Kidney tubule cell (primary cell): ENCODE measurements at regions not wholly inside any gene's neighbourhood (a gene's known extent, or its start where the extent isn't known, plus 50 kb on each side); places are given as distances from the start of the nearest gene placed in this dataset.
"Not testable (repeated sequence)": the region's sequence is repeated elsewhere in the genome, so short reads cannot be mapped to it uniquely, and the experiment has no call there.

ENCODE experiments used
- DNase-seq: peaks from one replicate; pipeline ENCODE4 v3.0.0-alpha.2; 2018; ENCODE audit warnings: low spot score

DNA sequence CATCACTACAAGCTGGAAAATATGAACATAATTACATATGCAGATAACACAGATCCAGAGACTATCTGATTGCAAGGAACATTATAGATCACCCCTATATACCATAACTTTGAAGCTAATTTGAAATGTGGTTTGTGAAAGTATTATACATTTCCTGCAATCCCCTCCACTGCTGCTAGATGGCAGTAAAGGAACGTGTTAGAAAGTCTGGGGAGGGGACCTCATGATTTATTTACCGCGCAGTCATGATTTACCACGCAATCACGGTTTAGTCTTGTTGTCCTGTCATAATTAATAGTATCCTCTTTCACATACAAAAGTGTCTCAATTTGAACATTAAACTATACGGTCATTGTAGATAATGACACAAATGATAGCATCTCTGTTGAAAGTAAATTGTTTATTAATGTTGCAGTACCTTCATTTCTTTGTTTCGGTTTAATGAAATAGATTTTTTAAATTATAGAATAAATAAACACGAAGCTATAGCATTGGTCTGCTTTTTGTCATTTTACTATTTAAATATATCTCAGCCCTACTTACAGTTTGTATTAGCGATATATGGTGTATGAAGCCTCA is 145.3 kb upstream of the PRSS1 start:
- DNase-seq = peak; percentile 55

DNA sequence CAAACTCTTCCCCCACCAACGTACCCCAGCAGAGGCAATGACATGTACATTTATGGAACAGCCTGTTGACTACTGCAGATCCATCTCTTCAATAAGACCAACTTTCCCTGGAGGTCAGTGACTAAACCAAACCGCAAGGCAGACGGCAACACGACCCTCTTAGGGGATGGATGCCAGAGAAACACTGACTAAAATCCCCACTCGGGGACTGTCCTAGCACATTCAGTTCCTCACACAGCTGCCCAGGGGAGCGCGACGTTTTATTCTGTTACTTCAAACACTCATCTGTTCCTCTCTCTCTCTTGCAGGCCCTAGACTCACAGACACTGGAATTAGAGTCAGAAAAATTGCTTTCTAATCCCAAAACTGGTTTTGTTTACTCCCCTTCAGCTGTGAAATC is 146.5 kb upstream of the PRSS1 start:
- no peak for DNase-seq

DNA sequence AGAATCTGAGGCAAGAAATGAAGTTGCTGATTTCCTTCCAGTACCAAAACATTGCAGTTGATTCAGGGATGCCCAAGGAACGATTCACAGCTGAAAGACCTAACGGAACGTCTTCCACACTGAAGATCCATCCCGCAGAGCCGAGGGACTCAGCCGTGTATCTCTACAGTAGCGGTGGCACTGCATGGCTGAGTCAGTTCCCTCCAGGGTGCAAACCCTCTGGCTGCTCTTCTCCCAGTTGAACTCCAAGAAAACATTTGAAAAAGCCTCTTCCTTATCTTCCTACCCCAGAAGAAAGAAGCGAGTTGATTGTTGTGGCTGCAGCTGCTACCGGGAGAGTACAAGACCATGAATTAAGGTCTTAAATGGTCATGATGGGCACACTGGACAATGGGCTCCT is 147.1 kb upstream of the PRSS1 start:
- no peak for DNase-seq

DNA sequence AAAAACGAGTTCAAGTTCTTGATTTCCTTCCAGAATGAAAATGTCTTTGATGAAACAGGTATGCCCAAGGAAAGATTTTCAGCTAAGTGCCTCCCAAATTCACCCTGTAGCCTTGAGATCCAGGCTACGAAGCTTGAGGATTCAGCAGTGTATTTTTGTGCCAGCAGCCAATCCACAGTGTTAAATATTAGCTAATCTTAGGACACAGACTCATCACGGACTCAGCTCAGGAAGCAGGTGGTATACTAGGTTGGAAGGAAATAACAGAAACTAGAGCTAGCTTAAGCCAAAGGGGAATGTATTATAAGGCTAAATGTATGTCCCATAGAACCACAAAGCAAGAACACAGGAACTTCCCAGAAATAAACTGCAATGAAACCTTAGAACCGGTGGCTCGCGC is 151.0 kb upstream of the PRSS1 start:
- DNase-seq = peak; percentile 77

DNA sequence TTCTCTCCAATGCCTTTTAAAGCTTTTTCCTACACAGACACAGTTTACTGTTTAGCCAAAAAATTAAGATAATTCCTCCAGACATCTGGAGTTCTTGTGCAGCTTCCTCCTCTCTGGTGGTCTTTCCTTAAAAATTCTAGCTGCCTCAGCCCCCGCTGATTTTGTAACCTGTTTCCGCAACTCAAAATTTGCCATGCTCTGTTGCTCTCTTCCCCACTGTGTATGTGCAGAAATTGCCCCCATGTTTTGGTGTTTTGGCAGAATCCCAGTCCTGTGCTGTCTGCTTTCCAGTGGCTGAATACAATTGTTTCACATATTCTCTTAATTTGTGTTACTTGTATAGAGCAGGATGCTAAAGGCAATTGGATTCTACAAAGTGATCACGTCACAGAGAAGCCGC is 151.7 kb upstream of the PRSS1 start:
- no peak for DNase-seq

DNA sequence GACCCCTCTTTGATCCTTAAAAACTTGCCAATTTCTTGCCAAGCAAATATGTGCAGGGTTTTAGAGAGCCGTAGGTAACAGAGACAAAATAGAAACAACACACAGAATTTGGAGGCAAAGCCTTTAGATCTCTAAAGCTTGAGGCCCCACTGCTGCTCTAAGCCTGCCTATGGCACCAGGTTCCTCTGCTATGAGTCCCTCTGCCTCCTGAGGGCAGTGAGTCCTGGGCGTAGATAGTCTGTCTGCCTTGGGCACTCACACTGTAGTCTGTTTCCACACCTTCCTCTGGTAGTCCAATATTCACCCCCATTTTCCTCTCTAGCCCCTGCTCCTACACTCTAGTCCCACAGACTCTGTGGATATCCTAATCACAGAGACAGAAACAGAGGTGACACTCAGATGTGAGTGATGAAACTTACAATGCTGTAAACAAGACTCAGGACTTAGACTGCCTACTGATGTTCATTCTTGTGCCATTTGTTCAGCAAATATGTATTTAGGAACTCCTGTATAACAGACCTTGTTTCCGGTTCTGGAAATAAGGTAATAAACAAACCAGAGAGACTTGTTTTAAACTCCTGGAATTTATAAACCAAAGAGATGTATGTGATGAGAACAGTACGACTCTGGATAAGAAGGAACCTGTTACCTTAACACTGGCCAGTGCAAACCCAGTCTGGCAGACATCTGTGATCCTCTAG is 153.3 kb upstream of the PRSS1 start:
- DNase-seq = no peak

DNA sequence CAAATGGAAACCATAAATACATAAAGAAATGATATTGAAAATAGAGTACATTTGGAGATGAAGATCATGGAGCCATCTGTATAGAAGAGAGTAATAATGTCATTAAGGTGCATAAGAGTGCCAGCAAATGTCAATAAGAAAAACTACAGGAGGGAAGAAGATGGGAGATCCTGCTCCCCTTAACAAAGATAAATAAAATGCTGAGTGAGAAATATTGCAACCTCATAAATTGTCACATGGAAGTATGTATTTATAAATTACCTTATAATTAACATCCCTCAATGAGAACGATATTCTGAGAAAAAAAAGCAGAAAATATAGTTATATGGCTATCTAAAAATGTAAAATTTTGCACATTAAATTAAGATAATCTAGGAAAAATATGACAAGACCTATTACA is 155.2 kb upstream of the PRSS1 start:
- no peak for DNase-seq

DNA sequence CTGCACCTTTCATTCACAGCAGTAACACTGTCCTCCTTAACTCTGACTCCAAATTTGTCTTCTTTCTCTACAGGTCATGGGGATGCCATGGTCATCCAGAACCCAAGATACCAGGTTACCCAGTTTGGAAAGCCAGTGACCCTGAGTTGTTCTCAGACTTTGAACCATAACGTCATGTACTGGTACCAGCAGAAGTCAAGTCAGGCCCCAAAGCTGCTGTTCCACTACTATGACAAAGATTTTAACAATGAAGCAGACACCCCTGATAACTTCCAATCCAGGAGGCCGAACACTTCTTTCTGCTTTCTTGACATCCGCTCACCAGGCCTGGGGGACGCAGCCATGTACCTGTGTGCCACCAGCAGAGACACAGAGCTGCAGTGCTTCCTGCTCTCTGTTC is 156.2 kb upstream of the PRSS1 start:
- no peak for DNase-seq

DNA sequence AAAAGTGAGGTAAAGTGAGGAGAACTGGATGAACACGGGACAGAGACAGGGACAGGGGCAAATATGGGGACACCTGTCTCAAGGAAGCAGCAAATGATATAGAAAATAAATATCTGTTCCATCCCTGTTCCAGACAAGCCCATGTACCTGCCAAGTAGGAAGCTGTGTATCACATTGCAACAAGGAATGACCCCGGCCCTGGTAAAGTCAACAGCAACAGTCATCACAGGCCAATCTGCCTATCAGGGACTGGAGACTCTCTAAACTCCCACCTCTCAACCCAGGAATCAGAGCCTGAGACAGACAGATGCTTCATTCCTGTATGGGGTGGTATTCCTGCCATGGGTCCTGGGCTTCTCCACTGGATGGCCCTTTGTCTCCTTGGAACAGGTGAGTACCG is 156.6 kb upstream of the PRSS1 start:
- no peak for DNase-seq

DNA sequence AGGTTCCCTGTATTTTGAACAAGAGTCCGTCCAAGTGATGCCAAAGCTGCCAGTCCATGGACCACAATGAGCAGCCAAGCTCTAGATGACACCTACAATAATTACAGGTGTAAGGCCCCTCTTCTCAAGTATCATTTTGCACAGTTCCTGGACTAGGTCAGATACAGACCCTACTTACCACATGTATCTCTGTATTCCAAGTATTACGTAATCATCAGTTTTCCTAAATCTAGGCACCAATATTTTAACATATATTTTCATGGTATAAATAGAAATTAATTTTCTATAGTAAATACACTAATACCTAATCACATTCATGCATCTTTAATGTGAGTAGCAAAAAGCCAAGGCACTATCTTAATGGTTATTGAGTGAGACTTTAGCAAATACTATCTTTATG is 157.0 kb upstream of the PRSS1 start:
- no peak for DNase-seq

DNA sequence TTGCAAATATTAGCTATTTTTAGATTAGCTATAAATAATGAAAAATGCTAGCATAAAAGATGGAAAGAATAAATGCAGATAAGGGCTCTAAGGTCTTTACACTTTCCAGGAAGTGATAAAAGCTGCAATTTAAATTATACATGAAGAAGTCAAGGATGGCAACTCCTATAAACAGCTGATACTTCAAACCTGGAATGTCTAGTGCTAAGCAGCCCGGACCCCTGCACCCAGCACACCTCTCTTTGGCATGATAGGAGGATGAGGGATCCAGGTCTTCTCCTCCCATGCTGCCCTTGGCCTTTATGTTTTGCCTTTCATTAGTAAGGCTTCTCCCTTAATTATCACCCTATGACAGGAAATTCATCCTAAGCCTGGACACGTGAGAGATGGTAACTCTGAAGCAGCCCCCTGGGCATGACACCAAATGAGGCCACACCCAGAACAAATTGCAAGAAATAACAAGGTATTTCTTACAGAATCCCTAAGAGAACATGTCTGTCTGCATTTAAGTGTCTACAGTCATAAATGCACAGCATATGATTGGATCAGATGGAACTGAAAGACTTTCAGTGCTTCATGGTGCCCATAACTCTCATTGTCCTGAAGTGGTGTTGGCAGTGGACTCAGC is 158.3 kb upstream of the PRSS1 start:
- no peak for DNase-seq

DNA sequence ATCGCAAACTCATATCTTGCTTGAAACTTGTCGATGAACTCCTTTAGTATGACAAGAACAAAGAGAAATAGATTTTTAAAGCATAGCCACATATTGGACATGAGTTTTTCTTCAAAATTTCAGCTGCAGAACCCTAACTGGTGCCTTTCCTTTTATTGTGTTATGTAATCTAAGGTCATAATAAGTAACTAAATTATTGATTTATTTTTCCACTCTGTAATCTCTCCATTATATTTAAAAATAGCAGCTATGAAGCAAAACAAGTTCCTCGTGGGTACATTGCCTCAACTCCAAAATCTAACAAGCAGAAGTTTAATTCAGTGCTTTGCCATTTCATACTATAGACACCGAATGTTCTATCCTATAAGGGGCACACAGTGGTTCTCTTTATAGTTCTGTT is 159.2 kb upstream of the PRSS1 start:
- DNase-seq = no peak

DNA sequence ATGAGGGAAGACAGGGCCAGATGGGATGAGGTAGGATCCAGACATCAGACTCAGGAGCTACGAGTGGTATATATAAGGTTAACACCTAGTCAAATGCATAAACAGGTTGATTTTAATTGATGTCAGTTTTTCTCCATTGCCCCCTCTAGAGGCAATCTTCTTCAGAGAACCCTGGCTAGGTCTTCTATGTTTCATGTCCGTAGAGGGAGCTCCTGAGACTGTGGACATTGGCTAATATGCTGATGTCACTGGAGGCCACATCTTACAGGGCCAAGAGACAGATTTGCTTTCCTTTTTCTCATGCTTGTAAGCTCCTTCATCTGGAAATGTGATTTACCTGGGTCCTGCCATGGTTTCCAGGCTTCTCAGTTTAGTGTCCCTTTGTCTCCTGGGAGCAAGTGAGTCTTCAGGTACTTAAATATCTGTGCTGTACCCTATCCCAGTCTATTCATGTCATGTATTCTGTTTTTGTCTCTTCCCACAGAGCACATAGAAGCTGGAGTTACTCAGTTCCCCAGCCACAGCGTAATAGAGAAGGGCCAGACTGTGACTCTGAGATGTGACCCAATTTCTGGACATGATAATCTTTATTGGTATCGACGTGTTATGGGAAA is 161.6 kb upstream of the PRSS1 start:
- peak; percentile 80 for DNase-seq

DNA sequence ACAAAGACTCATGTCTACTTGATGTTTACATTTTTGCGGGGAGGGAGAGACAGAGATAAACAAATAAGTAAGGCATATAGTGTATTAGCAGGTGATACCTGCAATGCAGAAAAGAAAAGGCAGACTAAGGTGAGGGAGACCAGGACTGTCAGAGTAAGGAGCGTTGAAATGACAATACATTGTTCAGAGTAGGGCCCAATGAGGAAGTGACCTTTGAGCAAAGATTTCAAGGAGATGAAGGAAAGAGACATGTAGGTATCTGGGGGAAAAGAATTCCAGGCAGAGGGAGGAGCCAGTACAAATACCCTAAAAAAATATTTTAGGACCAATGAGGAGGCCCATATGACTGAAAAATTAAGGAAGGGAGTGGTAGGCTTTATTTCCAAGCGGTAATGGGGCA is 162.7 kb upstream of the PRSS1 start:
- DNase-seq = no peak

DNA sequence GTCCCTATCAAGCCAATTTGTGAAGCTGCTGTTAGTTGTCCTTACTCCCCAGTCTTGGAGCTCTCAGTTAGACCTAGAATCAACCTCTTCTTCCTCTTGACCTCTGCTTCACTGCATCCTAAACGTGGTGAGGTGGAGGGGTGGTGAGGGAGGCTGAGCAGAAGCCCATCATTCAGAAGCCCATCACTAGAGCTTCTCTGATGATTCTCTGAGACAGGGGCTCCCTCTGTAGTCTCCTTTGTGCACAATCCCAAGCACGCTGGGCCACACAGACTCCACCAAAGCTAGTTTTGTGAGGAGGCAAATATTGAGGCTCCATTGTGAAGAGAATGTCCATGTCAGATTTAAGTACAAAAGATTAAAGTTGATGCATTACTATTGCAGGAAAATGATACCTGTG is 163.8 kb upstream of the PRSS1 start:
- DNase-seq = no peak

DNA sequence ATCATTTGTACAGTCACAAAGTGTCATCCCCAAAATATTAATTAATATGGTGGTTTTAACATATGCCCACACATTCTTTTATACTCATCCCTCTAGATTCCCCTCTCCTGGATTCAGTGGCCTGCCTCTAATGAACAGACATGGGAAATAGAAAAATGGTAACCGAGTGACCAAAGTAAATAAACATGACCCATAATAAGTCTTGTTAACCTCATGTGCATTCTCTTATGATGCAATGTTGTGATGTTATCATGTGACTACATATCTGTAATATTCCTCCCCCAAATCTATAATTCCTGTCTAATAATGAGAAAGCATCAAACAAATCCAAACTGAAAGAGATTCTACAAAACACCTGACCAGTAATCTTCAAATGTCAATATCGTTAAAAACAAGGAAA is 164.5 kb upstream of the PRSS1 start:
- DNase-seq = peak; percentile 32

DNA sequence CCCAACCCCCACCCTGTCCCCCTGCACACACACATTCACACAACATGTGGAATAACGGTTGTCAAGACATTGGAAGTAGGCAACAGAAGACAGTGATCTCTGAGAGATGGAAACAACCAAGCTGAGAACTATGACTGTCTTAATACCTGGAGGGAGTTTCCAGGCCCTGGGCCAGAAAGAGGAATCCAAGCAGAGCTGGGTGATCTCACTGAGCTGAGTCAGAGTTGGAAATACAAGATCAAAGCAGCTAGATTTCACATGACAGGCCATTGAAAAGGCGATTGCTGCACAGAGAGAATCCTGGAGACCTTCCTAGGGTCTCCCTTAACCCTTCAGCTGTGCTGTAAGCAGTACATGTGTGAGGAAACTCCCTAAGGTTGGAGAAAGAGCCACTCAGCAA is 165.8 kb upstream of the PRSS1 start:
- peak; percentile 95 for DNase-seq

DNA sequence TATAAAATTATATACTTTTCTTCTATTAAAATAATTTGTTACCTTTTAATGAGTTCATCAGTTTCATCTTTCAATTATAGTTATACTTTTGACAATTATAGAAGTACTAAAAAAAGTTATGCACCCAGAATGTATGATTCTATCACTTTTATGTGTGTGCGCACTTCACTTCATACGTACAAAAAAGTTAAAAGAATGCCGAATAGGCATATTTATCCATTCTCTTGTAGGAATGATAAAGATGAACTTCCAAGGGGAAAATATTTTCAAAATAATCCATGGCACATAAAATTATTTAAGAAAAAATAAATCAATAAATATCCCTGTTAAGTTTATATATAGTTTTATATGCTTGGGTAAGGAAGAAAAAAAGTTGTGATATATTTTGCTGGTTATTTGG is 166.9 kb upstream of the PRSS1 start:
- no peak for DNase-seq

DNA sequence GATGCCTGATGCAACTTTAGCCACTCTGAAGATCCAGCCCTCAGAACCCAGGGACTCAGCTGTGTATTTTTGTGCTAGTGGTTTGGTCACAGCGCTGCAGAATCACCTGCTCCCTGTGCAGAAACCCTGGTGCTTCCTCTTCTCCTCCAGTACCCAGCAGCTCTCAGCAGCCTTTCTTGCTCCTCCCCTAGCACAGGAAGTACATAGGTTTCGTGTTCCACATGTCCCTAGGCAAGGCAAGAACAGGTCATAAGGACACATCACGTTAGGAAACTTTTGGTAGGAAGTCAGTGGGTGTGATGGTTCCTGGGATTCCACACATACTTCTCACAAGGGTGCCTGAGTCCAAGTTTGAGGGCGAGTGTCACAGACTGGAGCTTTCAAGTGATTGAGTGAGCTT is 167.9 kb upstream of the PRSS1 start:
- DNase-seq = peak; percentile 64

DNA sequence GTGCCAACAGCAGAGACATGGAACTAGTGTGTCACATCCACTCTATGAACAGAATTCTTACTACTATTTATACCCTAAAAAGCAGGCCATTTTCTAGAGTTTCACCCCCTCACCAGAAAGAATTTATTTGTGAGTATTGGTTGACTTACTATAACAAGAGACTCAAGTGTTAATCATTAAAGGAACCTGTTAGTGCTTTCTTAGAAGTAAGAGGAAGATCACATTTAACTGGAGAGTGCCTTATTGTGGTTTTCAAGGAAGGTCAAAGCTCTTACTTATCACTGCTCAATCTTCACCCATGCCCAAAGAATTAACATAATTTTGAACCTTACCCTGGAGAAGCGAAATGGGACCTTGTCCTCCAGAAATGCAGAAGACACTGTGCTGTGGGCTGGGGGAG is 169.3 kb upstream of the PRSS1 start:
- DNase-seq = peak; percentile 66

DNA sequence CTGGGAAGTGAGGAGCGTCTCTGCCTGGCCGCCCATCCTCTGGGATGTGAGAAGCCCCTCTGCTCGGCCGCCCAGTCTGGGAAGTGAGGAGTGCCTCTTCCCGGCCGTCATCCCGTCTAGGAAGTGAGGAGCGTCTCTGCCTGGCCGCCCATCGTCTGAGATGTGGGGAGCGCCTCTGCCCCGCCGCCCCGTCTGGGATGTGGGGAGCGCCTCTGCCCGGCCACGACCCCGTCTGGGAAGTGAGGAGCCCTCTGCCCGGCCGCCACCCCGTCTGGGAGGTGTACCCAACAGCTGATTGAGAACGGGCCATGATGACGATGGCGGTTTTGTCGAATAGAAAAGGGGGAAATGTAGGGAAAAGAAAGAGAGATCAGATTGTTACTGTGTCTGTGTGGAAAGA is 173.9 kb upstream of the PRSS1 start:
- DNase-seq = not testable (repeated sequence)

DNA sequence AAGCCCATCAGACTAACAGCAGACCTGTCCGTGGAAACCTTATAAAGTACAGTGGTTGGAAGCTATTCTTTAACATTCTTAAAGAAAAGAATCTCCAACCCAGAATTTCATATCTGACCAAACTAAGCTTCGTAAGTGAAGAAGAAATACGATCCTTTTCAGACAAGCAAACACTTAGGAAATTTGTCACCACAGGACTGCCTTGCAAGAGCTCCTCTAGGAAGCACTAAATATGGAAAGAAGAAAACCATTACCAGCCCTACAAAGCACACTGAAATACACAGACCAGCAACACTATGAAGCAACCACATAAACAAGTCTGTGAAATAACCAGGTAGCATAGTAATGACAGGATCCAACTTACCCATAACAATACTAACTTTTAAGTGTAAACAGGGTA is 177.7 kb upstream of the PRSS1 start:
- DNase-seq = no peak

DNA sequence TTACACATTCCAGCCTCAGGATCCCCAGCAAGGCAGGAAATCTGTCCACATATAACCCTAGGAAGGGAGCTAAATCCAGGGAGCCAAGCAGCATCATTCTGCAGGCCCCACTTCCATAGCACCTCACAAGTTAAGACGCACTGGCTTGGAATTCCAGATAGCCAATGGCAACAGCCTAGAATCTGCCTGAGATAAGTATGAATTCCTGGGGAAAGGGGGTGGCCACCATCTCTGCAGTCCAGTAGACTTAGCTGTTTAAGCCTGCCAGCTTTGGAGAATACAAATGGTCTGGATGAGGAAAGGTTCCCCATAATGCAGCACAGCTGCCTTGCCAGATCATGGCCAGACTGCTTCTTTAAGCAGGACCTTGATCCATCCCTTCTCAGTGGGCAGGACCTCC is 179.4 kb upstream of the PRSS1 start:
- no peak for DNase-seq
